Brain pericyte (primary cell): ENCODE measurements at regions not wholly inside any gene's neighbourhood (a gene's known extent, or its start where the extent isn't known, plus 50 kb on each side); places are given as distances from the start of the nearest gene placed in this dataset.
"Not testable (repeated sequence)": the region's sequence is repeated elsewhere in the genome, so short reads cannot be mapped to it uniquely, and the experiment has no call there.

ENCODE experiments used
- DNase-seq: peaks from one replicate; pipeline ENCODE4 v3.0.0-alpha.2; 2012; ENCODE audit warnings: low read depth, low spot score

- no peak for DNase-seq
Measured at GRCh38 chr20:11172881-11173280, 499.1 kb upstream of the JAG1 start.

GRCh38 chr20:11173916-11174315 is 500.1 kb upstream of the JAG1 start:
- no peak for DNase-seq

GRCh38 chr20:11174861-11175260 is 501.1 kb upstream of the JAG1 start:
- no peak for DNase-seq

- no peak for DNase-seq
Measured at GRCh38 chr20:11176431-11176830, 502.6 kb upstream of the JAG1 start.

GRCh38 chr20:11178946-11179654 is 505.3 kb upstream of the JAG1 start:
- no peak for DNase-seq

GRCh38 chr20:11180186-11180585 is 506.4 kb upstream of the JAG1 start:
- no peak for DNase-seq

GRCh38 chr20:11181129-11181528 is 507.3 kb upstream of the JAG1 start:
- DNase-seq: not testable (repeated sequence)

- DNase-seq: no peak
Measured at GRCh38 chr20:11181966-11182365, 508.2 kb upstream of the JAG1 start.

- no peak for DNase-seq
Measured at GRCh38 chr20:11182720-11183119, 508.9 kb upstream of the JAG1 start.

- DNase-seq: no peak
Measured at GRCh38 chr20:11186301-11187008, 512.7 kb upstream of the JAG1 start.

GRCh38 chr20:11188843-11189603 is 515.2 kb upstream of the JAG1 start:
- no peak for DNase-seq

GRCh38 chr20:11190741-11191140 is 516.9 kb upstream of the JAG1 start:
- no peak for DNase-seq

GRCh38 chr20:11192106-11192505 is 518.3 kb upstream of the JAG1 start:
- no peak for DNase-seq

- no peak for DNase-seq
Measured at GRCh38 chr20:11193241-11193640, 519.4 kb upstream of the JAG1 start.

- DNase-seq: no peak
Measured at GRCh38 chr20:11195169-11195568, 521.4 kb upstream of the JAG1 start.

- DNase-seq: no peak
Measured at GRCh38 chr20:11195899-11196558, 522.2 kb upstream of the JAG1 start.

GRCh38 chr20:11197851-11198250 is 524.1 kb upstream of the JAG1 start:
- DNase-seq: no peak

- DNase-seq: no peak
Measured at GRCh38 chr20:11200423-11200822, 526.6 kb upstream of the JAG1 start.

- no peak for DNase-seq
Measured at GRCh38 chr20:11204926-11205768, 531.3 kb upstream of the JAG1 start.

GRCh38 chr20:11205769-11206362 is 532.1 kb upstream of the JAG1 start:
- no peak for DNase-seq
